ENCODE measurements at regions not wholly inside any gene's neighbourhood (a gene's known extent, or its start where the extent isn't known, plus 50 kb on each side); places are given as distances from the start of the nearest gene placed in this dataset. TPM values are rescaled to one million over a fixed set of nuclear protein-coding genes. Genes with fewer than 3 reads are reported as not detected.
"Not testable (repeated sequence)": the region's sequence is repeated elsewhere in the genome, so short reads cannot be mapped to it uniquely, and the experiment has no call there.

GRCh38 chr6:2327591-2327990 lies 82.2 kb upstream of the GMDS start:
- peak in 1 of 3 donors; percentile 3 for DNase-seq (ENCODE audit: low read depth in 2 of 3, low spot score in 2 of 3)

- no peak for DNase-seq (ENCODE audit: low read depth in 2 of 3, low spot score in 2 of 3)
Observed at GRCh38 chr6:2324166-2324953, 79.0 kb upstream of the GMDS start.

GRCh38 chr6:2317498-2317897 lies 72.1 kb upstream of the GMDS start:
- not testable (repeated sequence) for DNase-seq (ENCODE audit: low read depth in 2 of 3, low spot score in 2 of 3)

- no peak for DNase-seq (ENCODE audit: low read depth in 2 of 3, low spot score in 2 of 3)
Observed at GRCh38 chr6:2314641-2315040, 69.2 kb upstream of the GMDS start.

- DNase-seq (ENCODE audit: low read depth in 2 of 3, low spot score in 2 of 3) = no peak
Observed at GRCh38 chr6:2310042-2310441, 64.6 kb upstream of the GMDS start.

- DNase-seq (ENCODE audit: low read depth in 2 of 3, low spot score in 2 of 3) = no peak
Observed at GRCh38 chr6:2309122-2309521, 63.7 kb upstream of the GMDS start.

- no peak for DNase-seq (ENCODE audit: low read depth in 2 of 3, low spot score in 2 of 3)
Observed at GRCh38 chr6:2307799-2308198, 62.4 kb upstream of the GMDS start.

GRCh38 chr6:2305951-2306350 lies 60.5 kb upstream of the GMDS start:
- no peak for DNase-seq (ENCODE audit: low read depth in 2 of 3, low spot score in 2 of 3)

- DNase-seq (ENCODE audit: low read depth in 2 of 3, low spot score in 2 of 3) = not testable (repeated sequence)
Observed at GRCh38 chr6:2302482-2302881, 57.1 kb upstream of the GMDS start.

GRCh38 chr6:2296781-2297180 lies 51.4 kb upstream of the GMDS start:
- DNase-seq (ENCODE audit: low read depth in 2 of 3, low spot score in 2 of 3) = no peak

Small RNA genes lying in the stretch of these regions (small RNA-seq; reads per million reads assigned to genes)
- not detected for gene HMGN2P28

Measured in hematopoietic multipotent progenitor cell (in vitro differentiated cells).